Endothelial cell (in vitro differentiated cells): ENCODE measurements at regions not wholly inside any gene's neighbourhood (a gene's known extent, or its start where the extent isn't known, plus 50 kb on each side); places are given as distances from the start of the nearest gene placed in this dataset.
"Not testable (repeated sequence)": the region's sequence is repeated elsewhere in the genome, so short reads cannot be mapped to it uniquely, and the experiment has no call there.

Source experiments
- DNase-seq: peaks from one replicate; pipeline ENCODE4 v3.0.0; 2021; ENCODE audit warnings: low spot score
- H3K27ac Mint-ChIP-seq: one replicate; pipeline ENCODE4 v1.8.0; 2021; ENCODE audit warnings: mixed read lengths, inconsistent platforms; ENCODE audit not compliant: unreplicated experiment
- H3K27me3 Mint-ChIP-seq: one replicate; pipeline ENCODE4 v1.8.0; 2021; ENCODE audit warnings: mild to moderate bottlenecking, moderate library complexity, mixed read lengths, inconsistent platforms; ENCODE audit not compliant: unreplicated experiment
- H3K36me3 Mint-ChIP-seq: one replicate; pipeline ENCODE4 v1.8.0; 2021; ENCODE audit warnings: mild to moderate bottlenecking, low read depth, mixed read lengths, inconsistent platforms; ENCODE audit not compliant: unreplicated experiment
- H3K4me1 Mint-ChIP-seq: one replicate; pipeline ENCODE4 v1.8.0; 2021; ENCODE audit warnings: mild to moderate bottlenecking, mixed read lengths, inconsistent platforms; ENCODE audit not compliant: unreplicated experiment
- H3K4me3 Mint-ChIP-seq: one replicate; pipeline ENCODE4 v1.8.0; 2021; ENCODE audit warnings: mild to moderate bottlenecking, mixed read lengths, inconsistent platforms; ENCODE audit not compliant: unreplicated experiment
- H3K9me3 Mint-ChIP-seq: one replicate; pipeline ENCODE4 v1.8.0; 2021; ENCODE audit warnings: mixed read lengths, inconsistent platforms; ENCODE audit not compliant: unreplicated experiment
- CTCF ChIP-seq: fragments of 200-600 bp; sonication (generic); IDR thresholded peaks from one replicate; pipeline ENCODE4 v1.5.0; 2021; ENCODE audit warnings: antibody characterized with exemption; ENCODE audit not compliant: unreplicated experiment

DNA sequence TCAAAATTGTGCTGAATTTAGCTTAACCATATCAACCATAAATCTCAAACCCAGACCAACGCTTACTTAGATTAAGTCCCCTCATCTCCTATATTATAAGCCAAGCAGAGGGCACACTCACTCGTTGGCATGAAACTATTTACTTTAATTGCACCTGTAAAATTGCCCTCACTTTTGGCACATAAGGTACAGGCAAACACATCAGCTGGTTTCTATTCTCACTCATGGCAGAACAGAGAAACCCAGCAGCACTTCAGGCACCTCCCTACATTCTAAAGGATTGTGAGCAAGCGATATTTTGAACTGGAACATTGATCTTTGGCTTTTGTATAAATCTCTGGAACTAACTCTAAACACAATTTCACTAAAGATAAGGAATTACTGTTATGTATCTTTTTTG is 845.6 kb upstream of the CDH6 start:
- Mint-ChIP-seq H3K27me3 (no peaks in the 10 kb centered on the region), H3K27ac (no peak overlapping the region), H3K4me3 (no peak overlapping the region), H3K4me1 (no peaks in the 10 kb centered on the region), H3K36me3 (no peaks in the 10 kb centered on the region), H3K9me3 (no peaks in the 10 kb centered on the region)
- no peak for TF ChIP-seq CTCF
- DNase-seq, result no peak

DNA sequence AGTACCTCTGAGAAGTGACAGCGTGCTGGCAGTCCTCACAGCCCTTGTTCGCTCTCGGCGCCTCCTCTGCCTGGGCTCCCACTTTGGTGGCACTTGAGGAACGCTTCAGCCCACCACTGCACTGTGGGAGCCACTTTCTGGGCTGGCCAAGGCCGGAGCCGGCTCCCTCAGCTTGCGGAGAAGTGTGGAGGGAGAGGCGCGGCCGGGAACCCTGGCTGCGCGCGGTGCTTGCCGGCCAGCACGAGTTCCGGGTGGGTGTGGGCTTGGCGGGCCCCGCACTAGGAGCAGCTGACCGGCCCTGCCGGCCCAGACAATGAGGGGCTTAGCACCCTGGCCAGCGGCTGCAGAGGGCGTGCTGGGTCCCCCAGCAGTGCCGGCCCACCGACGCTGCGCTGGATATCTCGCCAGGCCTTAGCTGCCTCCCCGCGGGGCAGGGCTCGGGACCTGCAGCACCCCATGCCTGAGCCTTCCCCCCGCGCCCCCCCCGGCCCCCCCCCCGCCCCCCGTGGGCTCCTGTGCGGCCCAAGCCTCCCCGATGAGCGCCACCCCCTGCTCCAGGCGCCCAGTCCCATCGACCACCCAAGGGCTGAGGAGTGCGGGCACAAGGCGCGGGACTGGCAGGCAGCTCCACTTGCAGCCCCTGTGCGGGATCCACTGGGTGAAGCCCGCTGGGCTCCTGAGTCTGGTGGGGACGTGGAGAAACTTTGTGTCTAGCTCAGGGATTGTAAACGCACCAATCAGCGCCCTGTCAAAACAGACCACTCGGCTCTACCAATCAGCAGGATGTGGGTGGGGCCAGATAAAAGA is 847.7 kb upstream of the CDH6 start:
- DNase-seq, H3K4me3 Mint-ChIP-seq, H3K27ac Mint-ChIP-seq, H3K27me3 Mint-ChIP-seq, H3K4me1 Mint-ChIP-seq, H3K9me3 Mint-ChIP-seq, H3K36me3 Mint-ChIP-seq: not testable (repeated sequence)

DNA sequence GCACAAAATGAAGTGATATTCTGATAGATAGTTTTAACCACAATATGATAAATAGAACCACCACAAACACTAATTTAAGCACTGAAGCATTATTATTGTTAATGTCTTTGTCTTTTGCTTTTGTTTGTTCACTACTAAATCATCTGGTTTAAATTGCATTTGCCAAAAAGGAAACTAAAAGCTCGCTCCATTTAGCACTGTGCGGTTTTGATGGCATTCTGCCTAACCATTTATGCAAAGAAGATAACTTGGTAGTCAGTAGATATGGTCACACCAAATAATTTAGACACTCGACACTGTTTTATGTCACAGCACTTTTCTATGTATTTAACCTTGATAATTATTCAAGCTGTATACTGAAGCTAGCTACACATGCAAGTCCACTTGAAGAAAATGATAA is 849.8 kb upstream of the CDH6 start:
- H3K27ac Mint-ChIP-seq, result no peak overlapping the region
- H3K27me3 Mint-ChIP-seq, result no peaks in the 10 kb centered on the region
- H3K36me3 Mint-ChIP-seq, result no peaks in the 10 kb centered on the region
- no peak for DNase-seq
- H3K9me3 Mint-ChIP-seq, result no peaks in the 10 kb centered on the region
- no peak for TF ChIP-seq CTCF
- no peak overlapping the region for H3K4me3 Mint-ChIP-seq
- H3K4me1 Mint-ChIP-seq, result no peaks in the 10 kb centered on the region

DNA sequence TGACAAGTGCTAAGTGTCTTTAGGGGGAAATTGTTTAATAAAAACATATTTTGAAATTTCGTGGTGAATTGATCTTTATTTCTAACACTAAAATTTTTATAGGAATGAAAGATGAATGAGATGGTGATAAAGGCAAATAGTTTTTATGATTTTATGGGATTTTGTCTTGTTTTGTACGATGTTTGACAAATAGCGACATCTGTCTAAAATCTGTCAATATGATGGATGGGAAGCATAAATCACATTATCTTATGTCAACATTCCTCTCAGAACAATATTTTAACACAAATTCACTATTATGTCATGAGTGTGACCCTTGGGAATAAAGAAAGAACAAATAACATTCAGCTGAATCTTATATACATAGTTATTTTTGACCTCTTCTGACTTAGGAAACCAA is 852.0 kb upstream of the CDH6 start:
- Mint-ChIP-seq H3K4me3 (no peak overlapping the region), H3K27me3 (no peaks in the 10 kb centered on the region), H3K36me3 (no peaks in the 10 kb centered on the region), H3K4me1 (no peaks in the 10 kb centered on the region), H3K9me3 (no peaks in the 10 kb centered on the region), H3K27ac (no peak overlapping the region)
- TF ChIP-seq CTCF, result no peak
- DNase-seq, result no peak

DNA sequence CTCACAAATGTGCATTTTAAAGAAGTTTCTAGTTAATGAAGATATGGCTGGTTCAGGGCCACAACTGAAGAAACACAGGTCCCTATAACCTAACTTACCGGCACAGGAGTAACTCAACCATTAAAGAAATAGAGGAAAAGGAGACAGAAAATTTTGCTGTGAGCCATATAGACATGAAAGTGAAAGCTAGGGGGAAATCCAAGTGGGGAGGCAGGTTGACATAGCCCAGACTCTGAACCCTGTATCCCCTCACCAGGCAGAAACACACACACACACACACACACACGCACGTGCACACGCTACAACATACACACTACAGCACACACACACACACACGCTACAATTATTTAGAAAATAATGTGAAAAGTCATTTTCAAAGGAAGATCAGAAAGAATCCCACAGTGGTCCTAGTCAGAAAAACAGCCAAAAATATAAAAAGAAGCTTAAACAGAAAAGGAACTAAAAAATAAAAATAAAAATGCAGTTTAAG is 856.4 kb upstream of the CDH6 start:
- TF ChIP-seq CTCF, result no peak
- Mint-ChIP-seq H3K27ac (no peak overlapping the region), H3K36me3 (no peaks in the 10 kb centered on the region), H3K4me1 (no peaks in the 10 kb centered on the region), H3K9me3 (no peaks in the 10 kb centered on the region), H3K4me3 (no peak overlapping the region), H3K27me3 (no peaks in the 10 kb centered on the region)
- no peak for DNase-seq
